GM12892 (cell line): ENCODE measurements at regions not wholly inside any gene's neighbourhood (a gene's known extent, or its start where the extent isn't known, plus 50 kb on each side); places are given as distances from the start of the nearest gene placed in this dataset.
"Not testable (repeated sequence)": the region's sequence is repeated elsewhere in the genome, so short reads cannot be mapped to it uniquely, and the experiment has no call there.

Experiments
- POLR2AphosphoS5 ChIP-seq: IDR thresholded peaks from 2 replicates; pipeline ENCODE4 v1.6.1; 2011; ENCODE audit warnings: low read depth, low read length, control low read depth
- TAF1 ChIP-seq: IDR thresholded peaks from 2 replicates; pipeline ENCODE4 v1.6.1; 2011; ENCODE audit warnings: low read depth, mild to moderate bottlenecking, control low read depth, low read length, borderline replicate concordance

DNA sequence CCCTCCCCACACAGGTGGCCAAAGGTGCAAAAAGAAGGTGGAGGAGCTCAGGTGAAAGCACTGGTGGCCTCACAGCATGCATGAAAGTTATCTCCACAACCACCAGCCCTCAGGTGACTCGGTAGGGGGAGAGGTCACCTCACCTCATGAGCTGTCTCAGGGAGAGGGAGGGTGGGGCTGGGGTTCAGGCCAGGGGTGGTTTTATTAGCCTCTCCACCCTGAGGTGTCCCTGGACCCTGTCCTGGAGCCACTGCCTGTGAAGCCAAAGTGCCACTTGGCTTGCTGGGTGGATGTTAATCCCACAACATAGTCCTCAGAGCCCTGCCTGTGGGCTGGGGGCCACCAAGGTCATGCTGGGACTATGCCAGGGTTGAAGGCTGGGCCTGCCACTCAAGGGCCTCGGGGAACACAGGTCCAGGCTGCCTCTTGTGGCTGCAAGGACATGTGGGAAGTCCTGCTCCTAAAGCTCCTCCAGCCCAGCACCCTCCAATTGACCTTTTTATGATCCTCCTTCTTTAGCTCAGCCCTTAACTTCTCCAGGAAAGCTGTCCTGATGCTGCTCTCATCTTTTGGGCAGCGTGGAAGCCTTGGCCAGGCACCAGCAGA is 83.8 kb downstream of the MALL start:
- TF ChIP-seq POLR2AphosphoS5, TAF1: not testable (repeated sequence)
